HG02852 (cell line): ENCODE measurements at regions not wholly inside any gene's neighbourhood (a gene's known extent, or its start where the extent isn't known, plus 50 kb on each side); places are given as distances from the start of the nearest gene placed in this dataset.
"Not testable (repeated sequence)": the region's sequence is repeated elsewhere in the genome, so short reads cannot be mapped to it uniquely, and the experiment has no call there.

Experiments
- ATAC-seq: cut with Tn5 transposase; IDR thresholded peaks from one replicate; pipeline ENCODE4 v1.9.1; 2021; ENCODE audit warnings: mild to moderate bottlenecking, moderate library complexity; ENCODE audit not compliant: unreplicated experiment

DNA sequence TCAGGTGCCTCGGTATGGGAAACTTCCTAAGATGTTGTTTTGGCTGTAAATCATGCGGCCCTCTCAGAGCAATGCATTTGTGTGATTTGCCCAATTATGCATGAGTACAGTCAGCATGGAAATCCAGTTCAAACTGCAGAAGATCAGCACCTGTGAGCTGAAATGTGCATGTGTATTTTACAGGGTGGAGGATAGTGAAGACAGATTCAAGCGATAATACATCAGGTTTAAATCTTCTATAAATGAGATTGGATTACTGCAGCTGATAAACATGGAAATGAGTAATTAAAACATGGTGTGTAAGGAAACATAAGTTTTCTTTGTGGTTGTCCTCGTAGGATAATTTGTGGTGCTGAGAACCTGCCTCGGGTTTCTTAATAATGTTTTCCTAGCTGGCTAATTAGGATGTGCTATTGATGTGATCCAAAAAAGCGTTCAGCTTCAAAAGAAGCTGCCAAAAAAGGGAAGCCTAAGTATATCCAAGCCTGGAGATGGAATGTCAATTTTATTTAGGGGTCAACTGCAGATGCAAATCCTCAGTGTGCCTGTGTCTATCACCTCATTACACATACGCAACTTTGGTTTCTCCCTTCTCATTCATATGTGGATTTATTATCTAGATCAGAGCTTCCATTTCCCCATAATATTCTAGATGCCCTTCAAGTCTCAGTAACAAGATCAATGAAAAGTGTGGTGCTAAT is 117.1 kb upstream of the CCDC28A start:
- ATAC-seq = no peak

DNA sequence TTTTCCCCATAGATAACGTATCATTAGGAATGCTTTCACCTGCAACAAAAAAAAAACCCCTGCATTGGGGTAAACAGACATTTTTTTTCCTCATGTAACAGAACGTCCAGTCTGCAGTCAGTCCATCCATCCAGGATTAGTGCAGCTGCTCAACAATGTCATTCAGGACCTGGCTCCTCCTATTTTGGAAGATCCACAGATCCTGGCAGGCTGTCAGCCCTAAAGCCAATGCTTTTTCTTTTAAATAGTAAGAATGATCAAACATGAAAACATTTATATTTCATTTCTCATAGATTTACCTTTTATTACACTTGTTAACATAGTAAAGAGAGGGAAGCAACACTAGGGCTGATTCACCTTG is 116.5 kb upstream of the CCDC28A start:
- ATAC-seq = no peak

DNA sequence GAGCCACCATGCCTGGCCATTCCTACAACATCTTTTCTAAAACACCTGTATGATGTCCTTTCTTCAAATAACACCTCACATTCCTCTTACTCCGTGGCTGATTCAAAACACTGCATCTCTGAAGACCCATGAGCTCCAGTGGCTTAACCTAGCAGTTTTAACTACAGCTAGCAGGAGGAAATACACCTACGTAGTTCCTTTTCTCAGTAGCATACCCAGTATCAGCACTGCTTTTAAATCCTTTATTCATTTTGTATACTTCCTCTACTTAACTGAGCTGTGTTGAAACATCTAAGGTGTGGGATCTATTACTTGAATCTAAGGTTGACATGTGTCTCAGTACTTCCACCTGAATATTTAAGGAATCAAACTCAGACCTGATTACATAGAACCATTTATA is 113.6 kb upstream of the CCDC28A start:
- ATAC-seq = no peak

DNA sequence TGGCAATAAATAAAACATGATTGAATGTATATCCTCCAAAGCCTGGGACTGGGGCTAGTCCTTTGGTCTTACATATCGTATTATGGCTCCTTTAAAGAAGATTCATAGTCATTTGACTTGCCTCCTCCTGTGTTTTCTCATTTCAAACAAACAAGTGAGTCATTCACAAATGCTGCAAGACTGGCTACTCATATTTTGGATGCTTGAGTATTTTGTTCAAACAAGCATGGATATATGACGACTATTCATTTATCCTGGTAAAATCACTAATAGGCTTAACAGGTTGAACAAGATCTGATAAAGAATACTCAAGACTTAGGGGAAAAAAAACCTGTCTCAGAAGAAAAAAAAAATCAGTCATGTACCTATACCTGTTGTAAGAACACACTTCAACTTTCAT is 111.1 kb upstream of the CCDC28A start:
- no peak for ATAC-seq

DNA sequence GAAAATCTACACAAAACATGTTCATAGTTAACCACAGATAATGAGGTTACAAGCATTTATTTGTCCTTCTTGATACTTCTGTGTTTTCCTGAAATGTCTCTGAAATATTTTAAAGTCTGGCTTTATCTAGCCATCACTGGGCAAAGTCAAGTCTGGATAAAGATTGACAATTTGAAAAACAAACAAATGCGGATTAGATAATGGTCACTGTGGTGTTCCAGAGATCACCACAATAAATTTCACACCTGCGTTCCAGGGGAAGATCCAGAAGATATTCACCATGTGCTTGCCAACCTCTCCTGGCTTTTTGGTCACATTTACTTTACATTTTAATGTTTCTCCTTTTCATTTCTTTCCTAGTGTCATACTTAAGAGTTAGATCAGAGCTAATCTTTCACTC is 109.7 kb upstream of the CCDC28A start:
- no peak for ATAC-seq

DNA sequence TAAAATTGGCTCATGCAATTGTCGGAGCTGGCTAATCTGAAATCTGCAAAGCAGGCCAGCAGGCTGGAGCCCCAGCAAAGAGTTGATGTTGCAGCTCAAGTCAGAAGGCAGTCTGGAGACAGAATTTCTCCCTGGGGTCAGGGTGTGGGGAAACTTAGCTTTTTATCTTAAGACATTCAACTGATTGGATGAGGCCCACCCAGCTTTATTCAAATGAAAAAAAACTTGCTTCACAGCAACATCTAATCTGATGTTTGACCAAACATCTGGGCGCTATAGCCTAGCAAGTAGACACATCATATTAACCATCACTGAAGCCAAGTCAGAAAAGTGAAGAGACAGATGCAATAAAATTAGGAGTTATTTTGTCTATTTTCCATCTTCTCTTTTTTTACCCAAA is 108.8 kb upstream of the CCDC28A start:
- no peak for ATAC-seq

DNA sequence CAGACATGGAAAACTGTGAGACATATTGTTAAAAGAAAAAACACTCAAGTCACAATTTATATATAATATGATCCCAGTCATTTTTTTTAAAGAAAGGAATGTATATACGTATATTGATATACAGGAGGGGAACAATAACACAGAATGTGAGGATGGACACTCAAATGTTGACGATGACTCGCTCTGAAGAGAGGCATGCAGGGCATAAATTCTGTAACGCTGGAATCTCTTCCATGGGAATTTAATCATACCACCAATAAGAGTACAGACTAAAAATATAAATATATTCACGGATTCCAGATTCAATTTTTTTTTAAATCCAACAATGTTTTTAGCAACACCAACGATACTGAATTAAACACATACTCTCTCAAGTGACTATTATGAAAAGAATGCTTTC is 106.9 kb upstream of the CCDC28A start:
- ATAC-seq = no peak

DNA sequence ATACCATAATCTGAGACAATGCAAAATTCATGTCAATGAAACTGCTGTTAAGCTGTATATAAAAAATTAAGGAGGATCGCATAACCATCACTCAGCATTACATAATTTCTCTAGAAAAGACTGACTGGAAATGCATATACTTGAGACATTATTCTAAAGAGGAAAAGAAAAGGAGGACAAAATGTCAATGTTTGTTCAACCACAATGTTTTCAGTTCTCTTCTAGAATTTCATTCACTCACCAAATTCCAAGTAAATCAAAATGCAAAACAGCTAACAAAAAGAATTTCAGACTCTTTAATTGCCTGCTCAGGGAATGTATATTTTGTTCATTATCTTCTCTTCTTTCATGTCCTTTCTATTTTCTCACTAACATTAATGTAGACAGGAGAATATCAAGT is 106.2 kb upstream of the CCDC28A start:
- ATAC-seq = no peak

DNA sequence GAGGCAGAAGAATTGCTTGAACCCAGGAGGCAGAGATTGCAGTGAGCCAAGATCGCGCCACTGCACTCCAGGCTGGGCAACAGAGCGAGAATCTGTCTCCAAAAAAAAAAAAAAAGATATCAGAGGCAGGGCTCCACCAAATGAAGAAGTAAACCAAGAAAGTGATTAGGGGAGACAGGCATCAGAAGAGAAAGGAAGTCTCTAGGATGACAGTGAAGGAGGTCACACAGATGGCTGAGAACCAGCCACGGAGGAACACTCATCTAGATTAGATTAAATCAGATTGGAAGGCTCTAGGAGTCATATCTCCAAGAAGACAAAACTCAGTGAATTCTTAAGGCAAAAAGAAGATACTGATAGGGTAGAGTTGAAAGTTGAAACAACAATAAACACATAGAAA is 102.2 kb upstream of the CCDC28A start:
- no peak for ATAC-seq

DNA sequence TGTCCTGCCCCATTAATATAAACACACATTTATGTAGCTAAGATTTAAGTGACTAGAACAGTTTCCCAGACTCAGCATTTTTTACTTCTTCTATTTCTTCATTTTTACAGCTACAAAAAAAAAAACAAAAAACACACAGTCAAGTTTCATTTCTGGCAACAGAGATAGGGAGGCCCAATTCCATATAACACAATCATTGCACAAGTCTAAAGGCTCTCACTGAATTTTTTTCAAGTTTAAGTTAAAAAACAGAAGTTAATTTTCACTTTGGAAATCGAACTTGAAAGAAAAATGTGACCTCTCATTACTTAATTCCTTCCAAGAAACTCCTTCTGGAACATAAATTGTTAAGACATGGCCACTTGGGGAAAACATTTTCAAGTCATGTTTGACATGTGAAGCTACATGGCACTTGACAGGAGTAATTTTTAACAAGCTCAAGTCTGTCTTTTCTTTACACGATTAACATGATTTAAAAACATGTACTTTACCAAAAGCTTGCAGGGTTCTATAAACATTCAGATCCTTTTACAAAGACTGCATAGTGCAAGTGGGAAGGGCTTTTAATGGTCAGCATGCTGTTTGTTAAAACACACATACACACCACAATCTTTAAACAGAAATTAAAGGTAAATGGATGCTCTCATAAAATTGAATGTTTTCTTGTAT is 100.1 kb upstream of the CCDC28A start:
- no peak for ATAC-seq

DNA sequence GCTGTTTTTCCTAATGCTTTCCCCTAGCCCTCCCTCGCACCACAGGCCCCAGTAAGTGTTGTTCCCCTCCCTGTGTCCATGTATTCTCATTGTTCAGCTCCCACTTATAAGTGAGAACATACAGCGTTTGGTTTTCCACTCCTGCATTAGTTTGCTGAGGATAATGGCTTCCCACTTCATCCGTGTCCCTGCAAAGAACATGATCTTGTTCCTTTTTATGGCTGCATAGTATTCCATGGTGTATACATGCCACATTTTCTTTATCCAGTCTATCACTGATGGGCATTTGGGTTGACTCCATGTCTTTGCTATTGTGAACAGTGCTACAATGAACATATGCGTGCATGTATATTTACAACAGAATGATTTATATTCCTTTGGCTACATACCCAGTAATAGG is 99.1 kb upstream of the CCDC28A start:
- ATAC-seq = not testable (repeated sequence)

DNA sequence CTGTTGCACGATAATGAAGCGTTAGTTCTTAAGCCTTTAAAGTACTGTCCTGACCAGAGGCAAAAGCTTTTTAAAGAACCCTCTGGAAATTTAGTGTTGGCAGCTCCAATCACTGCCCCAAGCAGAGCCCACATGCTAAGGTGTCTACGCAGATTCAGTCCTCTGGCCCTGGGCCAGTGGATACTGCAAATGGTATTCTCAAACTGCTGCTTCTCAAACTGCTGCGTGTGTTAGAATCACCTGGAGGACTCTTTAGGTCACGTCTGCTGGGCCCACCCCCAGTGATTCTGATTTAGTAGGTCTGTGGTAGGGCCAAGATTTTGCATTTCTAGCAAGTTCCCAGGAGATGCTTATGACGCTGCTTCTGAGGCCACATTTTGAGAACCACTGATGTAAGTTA is 96.0 kb upstream of the CCDC28A start:
- ATAC-seq = no peak

DNA sequence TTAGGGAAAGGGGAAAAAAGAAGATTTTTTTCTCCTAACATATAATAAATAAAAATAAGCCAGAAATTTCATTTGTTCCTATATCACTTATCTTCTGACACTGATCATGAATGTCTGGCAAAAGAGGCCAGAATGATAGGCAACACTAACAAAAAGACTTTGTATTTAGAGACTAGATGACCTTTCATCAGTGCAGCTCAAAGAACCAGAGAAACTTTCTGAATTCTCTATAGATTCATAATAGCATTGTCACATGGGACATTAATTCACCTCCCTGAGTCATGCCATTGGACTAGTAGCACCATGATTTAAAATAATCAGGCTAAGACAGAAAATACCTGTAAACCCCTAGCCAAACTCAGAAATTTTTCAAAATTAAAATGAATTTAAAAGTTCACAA is 95.4 kb upstream of the CCDC28A start:
- no peak for ATAC-seq

DNA sequence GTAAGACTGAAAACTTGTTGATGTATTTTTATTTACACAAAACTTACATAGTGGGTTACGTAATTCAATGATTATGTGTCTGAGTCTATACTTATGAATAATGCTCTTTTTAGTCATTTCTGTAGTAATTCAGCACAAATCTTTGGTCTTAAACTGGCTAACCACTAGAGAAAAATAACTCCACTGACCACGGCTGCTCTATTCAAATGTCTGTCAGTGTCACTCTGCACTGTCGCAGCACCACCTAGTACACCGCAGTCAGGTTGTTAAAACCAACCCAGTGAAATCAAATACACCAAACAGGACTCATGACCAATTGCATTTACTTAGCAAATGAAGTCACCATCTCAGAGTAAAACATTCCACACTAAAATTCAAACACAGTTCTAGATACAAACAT is 93.5 kb upstream of the CCDC28A start:
- no peak for ATAC-seq

DNA sequence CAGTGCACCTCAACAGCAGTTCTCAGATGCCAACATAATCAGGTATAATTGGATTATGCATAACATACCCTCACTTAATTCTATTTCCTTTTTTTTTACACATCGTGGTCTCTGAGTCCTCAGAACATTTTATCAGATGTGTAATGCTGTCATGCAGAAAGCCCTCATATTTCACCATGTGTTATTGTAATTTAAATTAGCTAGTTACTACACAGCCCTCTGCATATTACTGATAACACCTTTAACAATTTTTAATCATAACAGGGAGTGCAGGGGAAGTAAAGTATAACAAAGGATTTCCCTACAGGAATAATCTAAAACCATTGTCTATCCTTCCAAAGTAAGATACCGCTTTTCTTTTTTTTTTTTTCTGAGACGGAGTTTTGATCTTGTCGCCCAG is 91.9 kb upstream of the CCDC28A start:
- no peak for ATAC-seq

DNA sequence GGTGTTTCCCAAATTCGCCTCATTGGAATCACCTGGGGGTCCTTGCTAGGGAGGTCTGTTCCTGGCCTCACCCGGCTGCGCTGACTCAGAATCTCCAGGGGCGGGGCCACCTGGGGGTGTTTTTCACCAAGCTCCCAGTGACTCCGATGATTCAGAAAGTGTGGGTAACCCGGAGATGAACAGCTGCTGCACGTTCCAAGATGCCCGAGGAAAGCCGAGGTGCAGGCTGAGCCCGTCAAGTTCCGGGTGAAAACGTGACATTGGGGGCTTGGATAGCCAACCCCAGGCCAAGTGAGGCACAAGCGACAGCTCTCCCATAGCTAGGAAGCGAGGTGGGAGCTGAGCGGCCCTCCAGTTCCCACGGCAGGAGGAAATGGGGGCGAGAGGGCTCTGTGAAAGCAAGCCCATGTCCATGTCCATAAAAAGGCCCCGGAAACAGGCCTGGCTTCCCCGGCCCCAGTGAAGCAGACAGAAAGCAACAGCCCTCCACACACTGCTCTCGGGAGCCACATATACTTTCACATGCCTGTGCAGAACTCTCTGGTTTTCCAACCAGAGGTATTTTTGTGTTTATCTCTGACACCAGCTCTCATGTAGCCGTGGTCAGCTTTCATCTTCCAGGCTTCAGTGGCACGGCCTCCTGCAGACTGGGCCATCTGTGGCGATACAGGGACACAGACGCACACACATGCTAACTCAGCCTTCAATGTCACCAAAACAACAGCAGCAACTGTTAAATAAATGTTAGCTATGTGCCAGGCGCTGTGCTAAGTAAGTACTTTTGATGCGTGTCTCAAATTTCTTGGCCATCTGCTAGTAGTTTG is 90.7 kb upstream of the CCDC28A start:
- ATAC-seq = no peak

DNA sequence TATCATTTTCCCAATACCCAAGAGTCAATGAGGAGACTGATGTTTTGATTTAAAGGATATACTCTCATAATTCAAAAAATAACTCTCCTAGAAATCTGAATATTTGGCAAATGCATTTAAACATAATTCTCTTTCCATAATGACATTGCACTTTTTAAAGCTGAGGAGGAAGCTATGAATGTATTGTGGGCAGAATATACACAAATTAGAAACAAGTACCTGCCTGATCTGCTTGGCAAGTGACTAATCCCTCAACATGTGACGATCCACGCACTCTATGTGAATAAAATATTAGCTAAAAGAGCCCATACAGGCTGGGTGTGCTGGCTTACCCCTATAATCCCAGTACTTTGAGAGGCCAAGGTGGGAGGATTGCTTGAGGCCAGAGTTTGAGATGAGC is 88.3 kb upstream of the CCDC28A start:
- no peak for ATAC-seq

DNA sequence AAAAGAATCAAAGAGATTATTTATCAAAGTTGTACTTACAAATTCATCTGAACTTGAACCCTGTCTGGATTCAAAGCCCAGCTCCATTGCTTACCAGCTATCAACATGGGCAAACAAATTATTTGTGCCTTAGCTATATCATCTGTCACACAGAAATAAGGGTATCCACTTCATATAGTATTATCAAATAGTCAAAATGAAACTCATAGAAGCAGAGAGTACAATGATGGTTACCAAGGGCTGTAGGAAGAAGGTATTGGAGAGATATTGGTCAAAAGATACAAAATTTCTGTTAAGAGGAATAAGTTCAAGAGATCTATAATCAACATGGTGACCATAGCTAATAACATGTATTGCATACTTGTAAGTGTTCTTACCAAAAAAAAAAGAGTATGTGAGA is 87.8 kb upstream of the CCDC28A start:
- no peak for ATAC-seq

DNA sequence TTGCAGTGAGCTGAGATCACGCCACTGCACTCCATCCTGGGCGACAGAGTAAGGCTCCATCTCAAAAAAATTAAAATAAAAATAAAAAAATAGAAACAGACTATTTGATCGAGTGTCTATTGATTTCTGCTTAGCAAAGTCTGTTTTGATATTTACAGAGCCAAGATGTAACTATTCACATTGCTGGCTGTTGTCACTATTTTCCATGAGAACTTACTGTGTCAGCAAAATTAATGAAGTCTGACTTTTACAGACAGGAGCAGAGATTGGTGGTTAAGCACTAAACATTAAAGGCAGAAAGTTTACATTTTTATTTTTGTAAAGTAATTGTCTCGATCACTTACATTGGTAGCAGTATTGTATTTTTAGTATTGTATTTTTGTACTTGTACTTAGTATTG is 85.0 kb upstream of the CCDC28A start:
- ATAC-seq = no peak

DNA sequence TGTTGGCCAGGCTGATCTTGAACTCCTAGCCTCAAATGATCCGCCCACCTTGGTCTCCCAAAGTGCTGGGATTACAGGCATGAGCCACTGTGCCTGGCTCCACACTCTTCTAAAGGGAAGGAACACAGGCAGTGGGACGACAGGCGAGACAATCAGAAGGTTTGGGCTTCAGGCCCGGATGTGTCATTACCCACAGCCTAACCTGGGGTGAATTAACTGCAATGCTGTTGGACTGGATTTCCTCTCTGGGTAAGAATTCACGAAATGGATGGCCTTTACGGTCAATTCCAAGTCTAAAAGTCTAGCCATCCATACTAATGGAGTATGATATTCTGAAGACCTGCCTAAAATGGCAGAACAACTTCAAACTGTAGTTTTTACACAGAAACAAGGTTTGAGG is 83.7 kb upstream of the CCDC28A start:
- ATAC-seq = no peak

DNA sequence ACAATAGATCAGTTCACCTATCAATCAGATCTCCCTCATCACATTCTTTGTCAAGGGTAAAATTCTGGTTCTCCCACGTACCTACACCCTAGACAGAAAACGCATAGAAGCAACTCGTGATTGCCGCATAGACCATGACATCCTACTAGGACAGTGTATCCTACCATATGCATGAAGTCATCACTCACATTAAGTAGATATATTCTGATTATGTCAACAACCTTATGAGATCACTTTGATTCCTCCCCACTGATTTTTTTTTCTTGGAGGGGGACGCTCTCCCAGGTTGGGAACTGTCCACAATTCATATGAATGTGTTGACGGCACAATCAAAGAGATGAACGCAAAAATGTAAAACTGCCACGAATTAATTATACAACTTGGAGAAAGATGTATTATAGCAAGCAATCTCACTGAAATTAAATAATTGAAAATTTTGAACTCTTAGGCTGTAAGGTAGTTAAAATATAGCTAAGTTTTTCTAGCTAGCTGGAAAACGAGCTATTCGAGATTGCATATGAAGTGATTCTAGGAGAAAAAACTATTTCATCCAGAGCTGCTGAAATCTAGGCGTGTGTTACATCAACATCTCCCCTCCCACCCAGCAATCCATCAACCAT is 82.5 kb upstream of the CCDC28A start:
- no peak for ATAC-seq

DNA sequence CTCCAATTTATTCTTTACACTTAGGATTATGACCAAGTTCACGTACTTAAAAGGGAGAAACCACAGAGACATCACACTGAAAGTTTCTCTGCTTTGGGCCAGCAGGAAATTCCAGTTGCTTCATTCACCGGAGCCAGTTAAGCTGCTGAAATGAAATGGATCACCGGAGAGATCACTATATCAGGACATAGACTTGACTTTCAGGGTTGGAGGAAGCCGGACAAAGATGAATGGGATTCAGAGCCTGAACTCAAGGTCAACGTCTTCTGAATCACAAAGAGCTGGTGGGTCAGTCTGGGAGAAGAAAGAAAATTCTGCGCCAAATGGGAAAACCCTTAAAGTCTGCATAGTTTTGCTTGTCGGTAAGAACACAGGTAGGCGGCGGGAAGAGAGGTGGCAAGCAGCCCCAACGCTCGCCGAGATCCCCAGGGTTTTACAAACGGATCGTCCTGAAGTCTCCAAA is 81.9 kb upstream of the CCDC28A start:
- no peak for ATAC-seq
